ENCODE measurements at regions not wholly inside any gene's neighbourhood (a gene's known extent, or its start where the extent isn't known, plus 50 kb on each side); places are given as distances from the start of the nearest gene placed in this dataset.

- Mint-ChIP-seq H3K27me3 (ENCODE audit: low read depth) (no peaks in the 10 kb centered on the region), H3K36me3 (no peaks in the 10 kb centered on the region), H3K4me3 (no peak overlapping the region), H3K4me1 (no peaks in the 10 kb centered on the region), H3K9me3 (peaks cover 9% of the 10 kb centered on the region; the same call in 1 of the 2 replicates), H3K27ac (no peak overlapping the region)
- ATAC-seq: no peak
- POLR2A ChIA-PET: no interaction called here
- CTCF ChIA-PET: no interaction called here
- no peak for DNase-seq (ENCODE audit: low spot score)
- TF ChIP-seq FOXK1 (CRISPR knock-in tag; IDR thresholded peaks at IDR 0.05): no peak
- no peak for TF ChIP-seq CBFB (CRISPR knock-in tag; IDR thresholded peaks at IDR 0.05; ENCODE audit: low read depth)
- TF ChIP-seq GABPB1 (CRISPR knock-in tag; IDR thresholded peaks at IDR 0.05): no peak
- no peak for TF ChIP-seq KAT7 (CRISPR knock-in tag; IDR thresholded peaks at IDR 0.05; ENCODE audit: borderline replicate concordance)
- TF ChIP-seq ZNF232 (CRISPR knock-in tag; IDR thresholded peaks at IDR 0.05): no peak
- TF ChIP-seq IRF2 (CRISPR knock-in tag; IDR thresholded peaks at IDR 0.05; ENCODE audit: borderline replicate concordance, low read depth): no peak
- TF ChIP-seq PREB (CRISPR knock-in tag; IDR thresholded peaks at IDR 0.05; ENCODE audit: borderline replicate concordance): no peak
- no peak for TF ChIP-seq MXD4 (CRISPR knock-in tag; IDR thresholded peaks at IDR 0.05; ENCODE audit: borderline replicate concordance)
- no peak for TF ChIP-seq ESRRA (CRISPR knock-in tag; IDR thresholded peaks at IDR 0.05; ENCODE audit: borderline replicate concordance)
- no peak for TF ChIP-seq ZNF532 (CRISPR knock-in tag; IDR thresholded peaks at IDR 0.05; ENCODE audit: borderline replicate concordance)
- TF ChIP-seq JAZF1 (CRISPR knock-in tag; IDR thresholded peaks at IDR 0.05): no peak
- TF ChIP-seq ZNF219 (CRISPR knock-in tag; IDR thresholded peaks at IDR 0.05; ENCODE audit: borderline replicate concordance): no peak
- TF ChIP-seq CREM (CRISPR knock-in tag; IDR thresholded peaks at IDR 0.05): no peak
- no peak for TF ChIP-seq ZMAT4 (CRISPR knock-in tag; IDR thresholded peaks at IDR 0.05)
- no peak for TF ChIP-seq ZBTB43 (CRISPR knock-in tag; IDR thresholded peaks at IDR 0.05)
These were observed 482.5 kb upstream of the CDH5 start for GRCh38 chr16:65884018-65884417.

GRCh38 chr16:65878347-65878746 is 488.1 kb upstream of the CDH5 start:
- TF ChIP-seq ATF6 (CRISPR knock-in tag; IDR thresholded peaks at IDR 0.05) (no peak), MXD4 (CRISPR knock-in tag; IDR thresholded peaks at IDR 0.05; ENCODE audit: borderline replicate concordance) (no peak), PRRX2 (CRISPR knock-in tag; IDR thresholded peaks at IDR 0.05) (no peak)
- H3K27me3 Mint-ChIP-seq (ENCODE audit: low read depth): no peaks in the 10 kb centered on the region
- H3K4me3 Mint-ChIP-seq: no peak overlapping the region
- no peak for ATAC-seq
- no peak for DNase-seq (ENCODE audit: low spot score)
- H3K4me1 Mint-ChIP-seq: 0 out of 2 replicates have a peak, but pooled peaks cover 3% of the 10 kb centered on the region
- H3K27ac Mint-ChIP-seq: no peak overlapping the region
- POLR2A ChIA-PET: no interaction called here
- CTCF ChIA-PET: no interaction called here
- H3K9me3 Mint-ChIP-seq: peaks cover 16% of the 10 kb centered on the region; the same call in 1 of the 2 replicates
- H3K36me3 Mint-ChIP-seq: no peaks in the 10 kb centered on the region

All from WTC11 (cell line).